ENCODE measurements at regions not wholly inside any gene's neighbourhood (a gene's known extent, or its start where the extent isn't known, plus 50 kb on each side); places are given as distances from the start of the nearest gene placed in this dataset.
"Not testable (repeated sequence)": the region's sequence is repeated elsewhere in the genome, so short reads cannot be mapped to it uniquely, and the experiment has no call there.

DNA sequence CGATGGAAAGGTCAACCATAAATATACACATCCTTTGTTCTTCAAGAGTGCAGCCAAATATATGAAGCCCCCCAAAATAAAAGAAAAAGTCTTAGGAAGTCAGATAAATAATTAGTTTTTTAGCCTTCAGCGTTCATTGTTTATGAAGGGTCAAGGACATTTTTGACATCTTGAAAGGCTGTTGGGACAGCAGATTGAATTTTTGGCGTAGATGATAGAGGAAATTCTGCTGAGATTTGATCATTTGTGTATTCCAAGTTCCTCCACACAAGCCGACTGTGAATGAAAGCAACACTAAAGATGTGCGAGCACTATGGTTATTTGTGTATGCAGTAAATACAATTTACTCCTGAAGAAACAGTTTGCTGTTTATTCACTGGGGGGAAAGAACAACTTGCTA, 177.8 kb upstream of the PARD3B start:
- DNase-seq: no peak

DNA sequence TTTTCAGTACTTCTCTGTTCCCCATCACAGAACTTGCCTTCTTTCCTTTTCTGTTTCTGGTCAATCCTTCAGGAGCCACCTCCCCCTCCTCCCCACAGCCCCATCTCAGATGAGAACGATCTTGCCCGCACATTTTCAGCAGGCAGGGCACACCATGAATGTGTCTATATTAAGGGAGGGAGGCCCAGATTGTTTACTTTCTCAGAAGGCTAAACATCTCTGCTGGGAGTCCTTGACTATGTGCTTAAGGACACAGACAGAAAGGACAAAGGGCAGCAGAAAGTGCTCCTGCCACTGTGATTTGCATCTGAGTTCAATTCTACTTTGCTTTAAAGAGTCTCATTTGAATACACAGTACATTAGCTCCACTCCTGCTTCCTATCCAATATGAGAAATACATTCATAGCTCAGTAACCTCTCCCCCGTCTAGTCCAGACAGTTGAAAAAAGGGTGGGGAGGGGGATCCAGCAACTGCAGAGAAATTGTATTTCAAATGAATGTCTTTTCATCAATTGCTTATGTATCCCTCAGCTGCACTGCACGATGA, 175.0 kb upstream of the PARD3B start:
- no peak for DNase-seq

DNA sequence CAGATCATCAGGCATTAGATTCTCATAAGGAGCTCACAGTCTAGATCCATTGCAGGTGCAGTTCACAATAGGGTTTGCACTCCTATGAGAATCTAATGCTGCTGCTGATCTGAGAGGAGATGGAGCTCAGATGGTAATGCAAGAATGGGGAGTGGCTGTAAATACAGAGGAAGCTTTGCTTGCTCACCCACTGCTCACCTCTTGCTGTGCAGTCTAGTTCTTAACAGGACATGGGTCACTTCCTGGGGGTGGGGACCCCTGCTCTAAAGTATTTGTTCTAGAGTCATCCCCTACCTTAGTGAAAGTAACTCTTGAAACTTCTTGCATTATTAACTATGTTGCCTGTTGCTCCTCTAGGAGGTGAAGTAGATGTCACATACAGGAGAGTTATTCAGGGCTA, 171.3 kb upstream of the PARD3B start:
- no peak for DNase-seq

DNA sequence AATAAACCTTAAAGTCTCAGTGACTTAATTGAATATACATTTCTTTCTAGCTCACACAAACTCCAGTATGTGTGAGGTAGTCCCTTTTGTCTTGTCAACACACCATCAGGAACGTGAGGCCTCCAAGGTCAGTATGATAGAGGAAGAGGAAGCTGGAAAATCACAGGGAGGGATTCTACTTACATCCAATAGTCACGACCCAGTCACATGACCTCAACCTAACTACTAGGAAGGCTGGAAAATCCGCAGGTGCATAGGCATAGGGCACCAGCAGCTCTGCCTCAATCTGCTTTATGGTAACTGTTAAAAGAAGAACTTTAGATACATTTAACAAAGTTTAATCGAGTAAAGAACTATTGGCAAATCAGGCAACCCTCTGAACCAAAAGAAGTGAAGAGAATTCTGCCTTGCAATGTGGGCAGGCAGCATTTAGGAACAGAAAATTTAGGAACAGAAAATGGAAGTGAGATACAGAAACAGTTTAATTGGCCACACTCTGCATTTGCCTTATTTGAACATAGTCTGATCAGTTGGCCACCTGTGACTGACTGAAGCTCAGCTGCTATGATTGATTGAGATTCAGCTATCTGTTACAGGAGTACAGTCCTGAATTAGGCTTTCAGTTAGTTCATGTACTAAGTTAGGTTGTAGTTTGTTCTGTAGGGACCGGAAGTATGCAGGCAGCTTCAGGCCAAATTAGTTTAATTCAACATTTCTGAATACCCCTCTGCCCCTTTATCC, 165.0 kb upstream of the PARD3B start:
- no peak for DNase-seq

DNA sequence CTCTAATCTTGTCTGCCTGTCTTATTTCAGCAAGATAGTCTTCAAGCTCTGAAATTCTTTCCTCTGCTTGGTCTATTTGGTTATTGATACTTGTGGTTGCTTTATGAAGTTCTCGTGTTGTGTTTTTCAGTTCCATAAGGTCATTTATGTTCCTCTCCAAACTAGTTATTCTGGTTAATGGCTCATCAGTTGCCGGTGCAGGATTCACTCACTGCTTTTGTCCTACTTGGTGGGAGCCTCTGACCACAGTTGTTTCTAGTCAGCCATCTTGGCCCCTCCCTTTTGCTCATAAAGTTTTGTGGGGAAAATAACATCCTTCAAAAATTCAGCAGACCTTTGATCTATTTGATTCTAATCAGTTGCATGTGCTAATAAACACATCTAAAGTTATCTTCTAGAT, 158.6 kb upstream of the PARD3B start:
- no peak for DNase-seq

DNA sequence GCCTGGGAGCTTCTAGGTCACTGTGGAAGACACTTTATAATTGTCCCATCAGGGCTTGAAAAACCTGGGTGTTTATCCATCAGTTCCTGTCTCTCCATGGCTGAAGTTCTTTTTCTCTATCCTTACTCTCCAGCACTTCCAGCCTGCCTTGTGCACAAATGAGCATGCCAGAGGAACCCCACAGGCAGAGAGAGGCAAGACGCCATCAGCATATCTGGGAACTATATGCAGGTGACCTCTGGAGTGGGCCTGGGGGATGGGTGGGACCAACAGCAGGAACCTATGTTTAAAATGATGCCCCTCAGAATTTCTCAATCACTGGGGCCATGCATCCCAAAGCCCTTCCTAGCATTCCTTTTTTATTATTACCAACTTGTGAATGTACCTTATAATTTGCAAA, 156.2 kb upstream of the PARD3B start:
- no peak for DNase-seq

DNA sequence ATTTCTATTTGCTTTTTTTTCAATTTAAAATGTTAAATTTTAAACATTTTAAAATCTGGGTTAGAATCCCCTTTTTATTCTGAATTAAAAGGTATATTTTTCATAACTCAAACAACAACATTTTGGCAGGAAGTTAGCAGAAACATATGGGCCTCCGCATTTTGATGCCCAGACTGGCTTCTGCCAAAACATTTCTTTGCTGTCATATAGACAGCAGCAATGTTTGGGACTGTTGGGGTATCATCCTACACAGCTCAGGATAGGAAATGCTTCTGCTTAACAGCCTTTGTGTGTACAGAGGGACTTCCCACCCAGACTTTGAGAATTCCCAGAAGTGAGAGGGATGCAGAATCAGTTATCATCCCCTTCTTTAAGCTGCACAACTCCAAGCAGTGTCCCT, 155.4 kb upstream of the PARD3B start:
- no peak for DNase-seq

DNA sequence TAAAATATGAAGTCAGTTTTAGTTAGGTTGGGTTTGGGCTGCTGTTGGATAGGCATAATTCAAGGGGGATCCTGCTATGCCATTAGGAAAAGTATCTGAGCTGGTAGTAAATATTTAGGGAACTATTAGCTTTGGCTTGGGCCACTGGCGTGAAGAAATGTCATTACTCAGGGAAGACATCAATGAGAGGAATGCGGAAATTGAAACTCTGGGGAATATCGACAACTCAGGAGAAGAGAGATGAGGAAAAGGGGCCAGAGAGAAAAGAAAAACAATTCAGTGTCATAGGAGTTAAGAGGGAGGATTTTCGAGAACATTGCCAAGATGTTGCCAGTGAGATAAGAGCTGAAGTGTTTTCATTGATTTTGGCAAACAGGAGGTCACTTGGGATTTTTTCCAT, 149.7 kb upstream of the PARD3B start:
- DNase-seq: no peak

DNA sequence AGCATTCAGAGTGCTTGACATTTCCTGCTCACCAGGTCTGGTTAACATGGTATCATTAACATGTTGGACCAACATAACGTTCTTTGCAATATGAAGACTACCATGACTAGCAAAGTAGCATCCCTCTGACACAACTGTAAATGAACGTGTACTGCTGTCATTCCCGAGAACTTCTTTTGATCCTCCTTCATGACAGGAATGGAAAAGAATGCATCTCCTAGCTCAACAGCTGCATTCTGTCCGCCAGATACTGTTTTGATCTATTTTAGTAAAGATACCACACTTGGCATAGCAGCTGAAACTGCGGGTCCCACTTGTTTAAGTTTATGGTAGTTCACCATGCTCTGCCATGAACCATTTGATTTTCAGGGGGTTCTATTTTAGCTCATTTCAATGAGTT, 144.2 kb upstream of the PARD3B start:
- no peak for DNase-seq

DNA sequence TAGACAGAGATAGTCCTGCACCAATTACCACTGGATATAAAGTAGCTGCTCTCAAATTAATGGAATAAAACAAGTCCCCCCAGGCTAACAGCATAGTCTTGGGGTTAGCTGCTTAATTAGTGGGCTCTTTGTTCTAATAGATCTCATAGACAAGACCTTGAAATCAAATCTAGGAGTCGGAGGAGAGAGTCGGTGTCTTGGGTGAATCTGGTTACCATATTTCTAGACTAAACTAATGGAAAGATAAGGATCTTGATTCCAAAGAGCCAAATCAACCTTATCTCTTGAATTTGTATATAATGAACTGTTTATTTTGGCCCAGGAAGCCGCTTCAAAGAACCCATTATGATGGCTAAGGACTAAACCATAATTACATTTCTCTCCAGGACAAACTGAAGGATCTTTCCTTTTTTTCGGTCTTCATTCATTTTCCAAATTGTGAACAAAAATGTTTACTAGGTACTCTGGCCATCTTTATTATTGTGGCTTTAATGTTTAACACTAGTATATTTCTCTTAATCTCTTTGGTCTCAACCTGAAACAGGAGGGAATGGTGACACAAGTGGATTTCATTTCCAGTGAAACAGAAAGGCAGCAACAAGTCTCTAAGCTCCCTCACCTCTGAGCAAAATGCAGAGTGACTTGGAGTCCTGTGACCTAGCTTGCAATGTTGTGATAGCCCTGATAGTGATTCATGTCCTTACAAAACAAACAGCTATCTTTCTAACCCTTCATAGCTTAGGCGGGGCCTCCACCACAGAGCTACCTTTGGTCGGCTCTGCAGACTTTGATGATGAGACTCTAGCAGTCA, 137.9 kb upstream of the PARD3B start:
- no peak for DNase-seq

DNA sequence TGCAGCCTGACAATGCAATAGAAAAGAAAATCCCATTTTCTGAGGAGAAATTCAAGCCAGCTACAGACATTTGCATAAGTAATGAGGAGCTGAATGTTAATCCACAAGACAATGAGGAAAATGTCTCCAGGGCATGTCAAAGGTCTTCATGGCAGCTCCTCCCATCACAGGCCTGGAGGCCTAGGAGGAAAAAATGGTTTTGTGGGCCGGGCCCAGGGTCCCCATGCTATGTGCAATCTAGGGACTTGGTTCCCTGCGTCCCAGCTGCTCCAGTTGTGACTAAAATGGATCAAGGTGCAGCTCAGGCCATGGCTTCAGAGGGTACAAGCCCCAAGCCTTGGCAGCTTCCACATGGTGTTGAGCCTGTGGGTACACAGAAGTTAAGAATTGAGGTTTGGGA, 132.5 kb upstream of the PARD3B start:
- not testable (repeated sequence) for DNase-seq

DNA sequence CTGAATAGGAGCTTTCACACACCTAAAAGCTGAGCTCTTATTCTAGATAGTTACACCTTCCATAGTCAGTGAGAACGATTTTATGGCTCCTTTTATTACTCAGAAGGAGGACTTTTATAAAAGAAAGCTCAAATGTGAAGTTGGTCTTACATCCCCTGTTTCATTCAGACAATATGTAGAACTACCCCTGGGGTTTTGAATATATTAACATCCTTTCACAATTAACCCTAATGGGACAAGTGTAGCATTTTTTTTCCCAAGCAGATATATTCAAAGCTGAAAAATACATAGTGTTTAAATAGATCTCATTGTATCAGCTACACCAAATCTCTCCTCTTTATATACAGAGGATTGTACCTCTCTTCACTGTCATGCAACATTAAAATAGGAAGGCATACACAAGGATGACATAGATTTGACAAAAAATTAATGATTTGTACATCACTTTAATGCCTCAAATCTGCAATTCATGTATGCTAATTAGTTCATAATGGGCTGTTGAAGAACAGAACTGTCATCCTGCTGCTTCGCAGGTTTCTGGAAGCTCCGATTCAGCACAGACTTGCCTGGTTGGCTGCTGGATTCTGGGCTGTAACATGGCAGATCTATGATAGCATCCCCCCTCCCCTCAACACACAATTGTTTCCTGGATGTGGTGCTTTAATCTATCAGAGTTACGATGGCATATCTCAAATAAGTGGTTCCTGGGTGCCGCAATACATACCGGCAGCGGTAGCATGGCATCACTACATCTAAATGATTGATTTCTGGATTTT, 129.7 kb upstream of the PARD3B start:
- no peak for DNase-seq

DNA sequence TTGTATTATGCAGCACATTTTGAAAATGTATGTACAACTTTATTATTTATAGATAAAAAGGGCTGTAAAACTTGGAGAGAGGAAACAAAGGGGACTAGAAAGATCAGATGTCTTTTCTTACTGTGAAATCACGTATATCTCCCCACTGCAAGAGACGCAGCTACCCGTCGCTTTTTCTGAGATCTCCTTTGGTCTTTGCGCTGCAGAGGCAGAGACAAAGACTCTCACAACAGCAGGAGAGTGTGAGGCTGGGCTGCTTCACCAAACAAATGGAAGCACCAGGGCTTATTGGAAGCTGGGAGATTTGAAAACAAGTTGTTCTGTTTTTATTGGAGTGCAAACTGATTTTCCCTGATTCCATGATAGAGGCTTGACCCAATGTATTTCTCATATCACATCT, 129.0 kb upstream of the PARD3B start:
- no peak for DNase-seq

DNA sequence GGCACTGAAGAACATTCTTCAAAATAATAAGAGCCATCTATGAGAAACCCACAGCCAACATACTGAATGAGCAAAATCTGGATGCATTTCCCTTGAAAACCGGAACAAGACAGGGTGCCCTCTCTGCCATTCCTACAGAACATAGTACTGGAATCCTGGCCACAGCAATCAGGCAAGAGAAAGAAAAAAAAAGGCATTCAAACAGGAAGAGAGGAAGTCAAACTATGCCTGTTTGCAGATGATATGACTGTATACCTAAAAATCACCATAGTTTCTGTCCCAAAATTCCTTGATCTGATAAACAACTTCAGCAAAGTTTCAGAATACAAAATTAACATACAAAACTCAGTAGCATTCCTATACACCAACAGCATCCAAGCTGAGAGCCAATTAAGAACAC, 119.5 kb upstream of the PARD3B start:
- DNase-seq: no peak

DNA sequence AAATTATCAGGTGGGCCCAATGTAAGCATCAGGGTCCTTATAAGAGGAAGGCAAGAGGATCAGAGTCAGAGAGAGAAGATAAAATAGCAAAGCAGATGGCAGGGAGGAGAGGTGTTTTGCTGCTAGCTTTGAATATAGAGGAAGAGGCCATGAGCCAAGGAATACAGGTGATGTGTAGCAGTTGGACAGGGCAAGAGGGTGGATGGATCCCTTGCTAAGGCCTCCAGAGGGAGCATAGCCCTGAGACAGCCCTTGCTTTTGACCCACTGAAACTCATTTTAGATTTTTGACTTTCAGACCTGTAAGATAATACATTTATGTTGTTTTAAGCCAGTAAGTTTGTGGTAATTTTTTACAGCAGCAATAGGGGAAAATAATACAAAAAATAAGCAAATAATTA, 116.6 kb upstream of the PARD3B start:
- DNase-seq: no peak

DNA sequence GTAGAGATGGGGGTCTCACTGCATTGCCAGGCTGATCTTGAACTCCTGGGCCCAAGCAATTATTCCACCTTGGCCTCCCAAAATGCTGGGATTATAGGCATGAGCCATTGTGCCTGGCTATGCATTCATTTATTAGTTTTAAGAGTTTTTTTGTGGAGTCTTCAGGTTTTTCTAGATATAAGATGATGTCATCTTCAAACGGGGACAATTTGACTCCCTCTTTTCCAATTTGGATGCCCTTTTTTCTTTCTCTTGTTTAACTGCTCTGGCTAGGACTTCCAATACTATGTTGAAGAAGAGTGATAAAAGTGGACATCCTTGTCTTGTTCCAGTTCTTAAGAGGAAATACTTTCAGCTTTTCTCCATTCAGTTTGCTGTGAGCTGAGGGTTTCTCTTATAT, 113.7 kb upstream of the PARD3B start:
- DNase-seq: no peak

DNA sequence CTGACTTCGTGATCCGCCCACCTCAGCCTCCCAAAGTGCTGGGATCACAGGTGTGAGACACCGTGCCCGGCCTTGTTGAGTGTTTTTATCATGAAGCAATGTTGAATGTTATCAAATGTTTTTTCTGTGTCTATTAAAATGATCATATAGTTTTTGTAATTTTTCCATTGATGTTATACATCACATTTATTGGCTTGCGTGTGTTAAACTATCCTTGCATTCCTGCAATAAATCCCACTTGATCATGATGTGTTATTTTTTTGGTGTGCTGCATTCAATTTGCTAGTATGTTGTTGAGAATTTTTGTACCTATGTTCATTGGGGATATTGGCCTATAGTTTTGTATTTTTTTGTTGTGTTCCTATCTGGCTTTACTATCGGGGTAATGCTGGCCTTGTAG, 113.1 kb upstream of the PARD3B start:
- DNase-seq: no peak

DNA sequence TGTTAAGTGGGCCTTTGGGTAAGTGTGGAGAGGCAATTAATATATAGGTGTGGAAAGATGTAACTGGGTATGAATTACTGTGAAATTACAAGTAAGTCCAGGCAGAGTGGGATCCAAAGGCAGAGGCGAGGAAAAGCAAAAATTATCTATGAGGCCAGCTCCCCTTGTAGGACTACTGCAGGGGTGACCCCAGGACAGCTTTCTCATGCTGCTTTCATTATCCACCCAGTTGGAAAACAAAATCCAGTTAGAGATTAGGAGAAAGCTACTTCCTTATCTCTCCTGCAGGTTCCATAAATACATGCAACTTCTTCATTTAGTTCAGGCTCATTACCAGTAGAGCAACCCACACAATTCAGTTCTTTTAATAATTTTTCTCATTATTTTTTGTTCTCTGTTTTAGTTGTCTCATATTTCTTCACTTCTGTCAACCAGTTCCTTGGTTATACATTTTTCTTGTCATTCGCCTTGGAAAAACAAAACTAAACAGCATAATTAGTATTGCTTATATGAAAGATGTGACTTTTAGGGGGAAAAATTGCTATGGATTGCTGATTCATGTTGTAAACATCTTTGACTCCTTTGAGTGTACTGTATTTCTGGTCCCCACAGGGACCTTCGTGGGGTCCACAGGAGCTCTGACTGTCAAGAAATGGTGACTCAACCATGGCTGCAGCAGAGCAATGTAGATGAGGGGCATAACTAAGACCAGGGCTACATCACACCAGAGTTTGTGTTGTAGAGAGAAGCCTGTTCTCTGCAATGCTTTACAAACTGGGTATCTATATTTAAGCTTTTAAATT, 110.4 kb upstream of the PARD3B start:
- no peak for DNase-seq

DNA sequence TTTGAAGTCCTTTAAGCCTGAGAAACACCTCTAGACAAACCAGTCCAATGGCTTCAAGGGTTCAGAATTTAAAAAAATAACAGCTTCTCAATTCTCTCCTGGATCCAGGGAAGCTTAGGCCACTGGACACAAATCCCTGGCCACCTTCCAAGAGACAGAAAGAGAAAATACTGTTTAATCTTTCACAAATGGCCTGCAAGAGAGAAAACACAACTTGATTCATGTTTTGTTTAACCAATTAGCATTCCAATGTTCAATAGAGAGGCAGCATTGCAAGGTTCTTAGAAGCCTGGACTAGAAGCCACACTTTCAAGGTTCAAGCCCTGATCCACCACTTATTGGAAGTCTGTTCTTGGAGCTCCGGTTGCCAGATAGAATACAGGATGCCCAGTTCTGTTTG, 109.0 kb upstream of the PARD3B start:
- DNase-seq: no peak

DNA sequence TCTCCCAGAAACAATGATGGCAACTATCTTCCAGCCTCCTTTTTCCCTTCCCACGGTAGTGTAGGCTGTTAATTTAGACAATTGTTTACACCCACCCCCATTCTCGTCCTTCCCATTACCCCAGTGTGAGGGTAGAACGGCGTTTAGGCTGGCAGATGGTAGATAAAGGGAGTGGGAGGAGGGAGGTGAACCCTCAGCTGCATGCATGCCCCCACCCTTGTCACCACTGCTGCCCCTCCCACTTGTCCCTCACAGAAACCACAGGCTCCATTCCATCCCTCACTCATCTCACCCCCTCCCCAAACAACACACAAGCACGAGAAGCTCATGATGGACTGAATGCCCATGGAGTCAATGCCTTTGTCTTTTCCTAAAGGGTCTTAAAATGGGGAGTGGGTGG, 107.9 kb upstream of the PARD3B start:
- DNase-seq: no peak

DNA sequence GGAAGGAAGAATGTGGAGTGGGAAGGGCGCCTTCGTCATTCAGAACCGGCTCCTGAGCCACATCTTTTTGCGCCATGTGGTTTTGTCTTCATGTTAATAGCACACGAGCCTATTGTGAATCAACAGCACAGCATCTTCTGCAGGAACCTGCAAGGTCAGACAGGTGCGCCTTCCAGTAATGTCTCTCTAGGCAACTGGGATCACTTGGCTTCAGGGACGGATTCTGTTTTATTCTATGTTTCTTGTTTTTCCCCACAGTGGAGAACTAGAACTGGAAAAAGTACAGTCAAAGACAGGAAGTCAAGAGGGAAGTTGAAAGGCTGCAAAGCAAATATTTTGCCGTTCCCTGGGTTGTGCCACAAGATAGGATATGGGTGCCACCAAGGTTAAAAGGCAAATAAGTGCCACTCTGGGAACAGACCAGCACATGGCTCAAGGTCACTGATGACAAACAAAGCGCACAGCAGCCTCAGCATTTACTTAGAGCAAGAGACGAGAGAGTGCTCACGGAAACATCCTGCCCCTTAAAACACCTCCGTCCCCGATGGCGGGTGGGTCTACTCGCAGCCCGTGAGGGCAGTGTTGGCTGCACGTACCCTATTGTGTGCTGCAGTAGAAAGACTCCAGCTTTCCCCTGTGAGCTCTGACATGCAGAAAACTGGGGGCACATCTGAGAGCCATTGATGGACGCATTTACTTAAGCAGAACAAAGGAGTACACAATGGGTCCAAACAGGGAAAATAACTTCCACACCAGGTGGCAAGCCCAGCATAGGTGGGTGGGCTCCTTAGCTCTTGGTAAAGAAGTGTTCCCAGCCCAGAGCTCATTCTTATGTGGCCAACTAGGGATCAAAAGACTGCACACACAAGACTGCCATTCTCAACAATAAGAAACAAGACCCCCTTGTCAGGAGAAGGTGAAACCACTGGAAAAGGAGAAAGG, 107.2 kb upstream of the PARD3B start:
- DNase-seq: no peak

DNA sequence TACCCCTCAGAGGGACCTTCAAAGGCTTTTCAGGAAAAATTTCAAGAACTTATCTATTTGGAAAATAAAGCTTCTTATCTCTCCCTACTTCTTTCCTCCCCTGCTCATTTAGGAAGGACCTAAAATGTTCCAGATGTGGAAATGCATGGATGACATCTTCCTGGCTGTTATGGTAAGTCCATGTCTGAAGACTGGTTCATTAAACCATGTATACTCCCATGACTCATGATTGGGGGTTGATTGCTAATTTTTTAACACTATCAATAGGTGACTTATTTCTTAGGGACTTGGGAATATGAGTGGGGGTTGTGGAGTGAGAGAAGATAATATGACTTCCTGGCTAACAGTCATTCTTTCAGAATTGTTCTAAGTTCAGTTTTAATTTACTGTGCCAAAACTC, 104.0 kb upstream of the PARD3B start:
- DNase-seq: no peak
